Amniotic epithelial cell (primary cell): ENCODE measurements at regions not wholly inside any gene's neighbourhood (a gene's known extent, or its start where the extent isn't known, plus 50 kb on each side); places are given as distances from the start of the nearest gene placed in this dataset.
A peak's percentile ranks its signal among the peaks of the same experiment; 100 is the strongest.

Experiments
- DNase-seq: peaks from one replicate; pipeline ENCODE4 v3.0.0-alpha.2; 2010; ENCODE audit warnings: low read depth

DNA sequence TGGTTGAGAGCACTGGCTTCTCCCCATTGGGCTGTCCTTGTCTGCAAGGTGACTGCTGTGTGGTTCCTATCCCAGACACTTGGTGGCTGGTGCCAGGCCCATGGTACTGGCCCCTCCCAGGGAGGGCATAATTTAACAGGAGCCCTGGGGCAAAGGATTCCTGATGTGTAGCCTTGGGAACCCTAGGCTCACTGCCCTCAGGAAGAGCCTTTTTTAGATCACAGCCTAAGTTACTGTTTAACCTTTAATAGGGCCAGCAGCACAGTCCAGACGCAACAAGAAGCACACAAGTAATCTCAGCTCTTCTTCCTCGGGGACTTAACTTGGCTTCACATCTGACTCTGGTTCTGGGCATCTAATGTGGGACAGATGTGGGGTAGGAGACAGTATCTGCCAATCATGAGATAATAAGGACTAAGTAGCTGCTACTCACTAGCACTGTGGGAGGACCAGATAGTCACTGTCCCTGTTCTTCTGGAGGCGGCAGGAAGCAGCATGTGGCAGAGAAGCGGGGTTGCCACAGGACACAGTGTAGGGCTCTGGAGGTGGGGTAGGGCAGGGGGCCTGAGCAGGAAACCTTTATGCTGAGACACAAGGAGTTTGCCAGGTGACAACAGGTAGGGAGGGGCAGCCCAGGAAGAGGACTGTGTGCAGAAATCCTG is 136.3 kb downstream of the TMEM17 start:
- DNase-seq, result no peak

DNA sequence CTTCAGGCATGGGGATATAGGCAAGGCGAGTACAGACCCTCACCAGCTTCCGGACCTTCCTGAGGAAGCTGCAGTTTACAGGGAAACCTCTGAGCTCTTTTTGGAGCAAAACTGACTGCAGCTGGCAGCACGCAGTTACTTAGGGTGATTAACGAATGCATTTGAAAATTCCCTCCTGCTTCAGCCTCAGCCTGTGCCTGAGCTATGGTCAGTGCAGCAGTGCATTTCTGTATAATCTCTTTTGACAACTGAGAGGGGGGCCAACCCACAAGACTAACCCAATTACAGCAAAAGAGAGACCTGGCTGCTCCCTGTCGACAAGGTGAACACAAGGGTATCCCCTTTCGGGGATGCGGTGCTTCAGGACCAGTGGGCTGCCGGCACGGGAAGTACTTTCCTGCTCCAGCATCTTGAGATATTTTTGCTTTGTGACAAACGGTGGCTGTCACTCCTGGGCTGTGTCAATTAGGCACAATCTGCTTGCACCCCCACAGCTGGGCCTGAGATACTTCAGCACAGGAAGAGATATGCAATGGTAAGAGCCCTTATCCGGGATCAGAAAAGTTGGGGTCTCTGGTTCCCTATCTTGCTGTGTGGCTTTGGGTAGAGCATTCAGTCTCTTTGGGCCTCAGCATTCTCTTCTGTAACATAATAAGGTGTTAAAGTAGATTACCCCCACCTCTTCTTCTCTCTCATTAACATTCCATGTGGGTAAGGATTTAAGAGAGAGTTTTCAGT is 141.0 kb downstream of the TMEM17 start:
- DNase-seq, result no peak

DNA sequence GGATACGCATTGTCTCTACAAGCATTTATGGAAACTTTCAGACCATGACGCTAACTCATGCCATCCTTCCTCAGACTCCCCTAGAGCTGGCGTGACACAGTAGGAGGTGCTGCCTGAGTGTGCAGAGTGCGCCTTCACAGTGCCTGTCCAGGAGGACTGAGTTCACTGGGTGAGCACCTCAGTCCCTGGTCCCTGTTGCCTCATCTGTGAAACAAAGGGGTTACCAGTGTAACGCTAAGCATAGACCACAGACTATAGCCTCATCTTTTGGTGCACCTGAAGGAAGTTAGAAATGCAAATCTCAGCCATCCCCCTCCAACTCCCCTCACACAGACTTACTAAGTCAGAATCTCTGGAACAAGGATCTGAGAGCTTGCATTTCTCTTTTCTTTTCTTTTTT is 142.8 kb downstream of the TMEM17 start:
- no peak for DNase-seq

DNA sequence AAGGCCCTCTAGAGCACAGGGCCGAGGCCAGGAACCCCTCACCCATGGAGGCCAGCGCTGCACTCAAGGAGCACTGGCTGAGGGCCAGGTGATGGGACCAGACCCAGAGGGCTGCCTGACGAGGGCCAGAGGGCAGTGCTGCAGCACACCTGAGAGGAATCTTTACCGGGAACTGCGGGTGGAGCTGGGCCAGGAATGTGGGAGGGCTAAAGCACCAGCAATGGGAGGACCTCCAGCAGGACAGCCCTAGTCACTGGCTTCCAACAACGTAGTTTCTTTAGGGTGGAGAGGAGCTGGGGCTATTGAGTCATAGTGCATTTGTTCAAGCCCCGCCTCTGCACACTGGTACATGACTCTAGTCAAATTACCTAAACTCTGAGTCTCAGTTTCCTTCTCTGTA is 143.4 kb downstream of the TMEM17 start:
- no peak for DNase-seq

DNA sequence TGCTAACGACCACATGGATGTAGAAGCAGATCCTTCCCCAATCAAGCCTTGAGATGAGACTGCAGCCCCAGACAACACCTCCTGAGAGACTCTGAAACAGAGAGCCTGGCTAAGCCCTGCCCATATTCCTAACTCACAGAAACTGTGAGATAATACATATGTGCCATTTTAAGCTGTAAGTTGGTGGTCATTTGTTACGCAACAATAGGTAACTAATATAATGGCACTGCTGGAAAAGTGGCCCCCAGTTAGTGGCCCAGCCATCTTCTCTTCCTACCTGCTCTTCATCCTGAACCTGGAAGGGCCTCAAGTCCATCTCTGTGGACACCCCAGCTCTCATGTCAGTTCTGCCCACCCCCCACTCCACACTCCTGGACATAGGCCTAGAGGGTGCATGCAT is 144.0 kb downstream of the TMEM17 start:
- no peak for DNase-seq

DNA sequence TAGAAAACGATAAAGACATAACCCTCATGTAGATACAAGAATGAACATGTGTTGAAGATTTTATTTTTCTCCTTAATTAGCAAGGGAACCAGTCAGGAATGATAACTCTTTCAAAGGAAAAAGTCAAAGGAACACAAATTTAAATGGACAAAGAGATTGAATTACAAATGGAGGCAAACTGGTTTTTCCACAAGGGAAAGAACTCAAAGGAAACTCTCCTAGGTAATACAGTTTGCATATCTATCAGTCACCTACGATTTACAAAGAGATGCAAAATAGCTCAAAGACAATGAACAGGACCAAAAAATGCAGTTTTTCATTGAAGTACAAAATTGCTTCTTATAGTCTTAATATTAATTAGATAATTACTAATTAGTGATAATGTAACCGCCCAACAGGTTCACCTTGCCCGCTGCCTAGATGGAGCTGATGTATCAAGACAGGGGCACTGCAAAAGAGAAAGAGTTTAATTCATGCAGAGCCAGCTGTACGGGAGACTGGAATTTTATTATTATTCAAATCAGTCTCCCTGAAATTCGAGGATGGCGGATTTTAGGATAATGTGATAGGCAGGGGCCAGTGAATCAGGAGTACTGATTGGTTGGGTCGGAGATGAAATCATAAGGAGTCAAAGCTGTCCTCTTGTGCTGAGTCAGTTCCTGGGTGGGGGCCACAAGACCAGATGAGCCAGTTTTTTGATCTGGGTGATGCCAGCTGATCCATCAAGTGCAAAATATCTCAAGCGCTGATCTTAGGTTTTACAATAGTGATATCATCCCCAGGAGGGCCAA is 151.0 kb downstream of the TMEM17 start:
- DNase-seq, result no peak

DNA sequence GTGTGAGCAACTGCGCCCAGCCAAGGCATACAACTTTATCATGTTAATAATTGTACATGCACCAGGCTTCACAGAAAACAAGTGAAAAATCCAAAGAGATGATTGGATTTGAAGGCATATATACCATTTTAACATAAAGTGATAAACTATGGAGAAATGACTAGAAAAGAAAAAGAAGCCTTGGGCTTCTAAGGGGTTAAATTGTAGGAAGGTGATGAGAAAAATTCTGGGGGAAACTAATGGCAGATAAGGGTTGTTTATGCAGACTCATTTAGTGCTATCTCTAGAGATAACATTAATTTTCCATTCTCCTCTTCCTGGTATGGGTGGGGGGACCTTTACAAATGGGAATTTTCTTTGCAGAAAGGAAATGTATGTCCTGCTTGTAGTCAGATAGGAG is 154.0 kb downstream of the TMEM17 start:
- no peak for DNase-seq

DNA sequence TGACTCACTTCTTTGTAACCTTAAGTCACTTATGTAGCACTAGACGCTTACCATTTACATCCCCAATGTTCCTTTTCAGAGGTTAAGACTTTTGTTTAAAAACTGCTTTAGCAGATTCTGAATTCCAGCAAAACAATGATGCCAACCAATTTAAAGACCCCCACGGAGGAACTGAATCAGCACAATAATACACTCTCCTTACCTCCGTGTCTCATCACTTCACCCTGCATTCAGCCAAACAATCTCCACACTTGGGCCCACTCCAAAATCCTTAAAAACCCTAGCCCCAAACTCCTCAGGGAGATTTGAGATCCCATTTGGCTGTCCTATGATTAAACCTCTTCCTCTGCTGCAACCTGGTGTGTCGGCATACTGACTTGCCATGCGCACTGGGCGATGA is 153.9 kb downstream of the B3GNT2 start:
- no peak for DNase-seq

DNA sequence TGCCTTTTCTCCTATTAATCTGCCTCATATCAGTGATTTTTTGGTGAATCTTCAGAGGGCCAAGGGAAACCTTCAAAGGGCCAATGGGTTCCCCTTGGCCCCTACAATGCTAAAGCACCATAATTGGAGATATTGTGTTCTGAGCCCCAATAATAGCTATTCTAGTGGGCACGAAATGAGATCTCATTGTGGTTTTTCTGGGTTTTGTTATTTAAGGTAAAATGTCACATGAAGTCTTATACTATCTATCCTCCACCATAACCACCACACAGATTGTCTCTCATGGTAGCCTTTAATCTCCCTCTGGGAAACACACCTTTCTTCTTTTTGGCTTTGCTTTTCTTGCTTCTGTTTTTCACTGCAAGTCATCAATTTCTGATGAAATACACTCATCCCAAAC is 152.8 kb downstream of the B3GNT2 start:
- no peak for DNase-seq

DNA sequence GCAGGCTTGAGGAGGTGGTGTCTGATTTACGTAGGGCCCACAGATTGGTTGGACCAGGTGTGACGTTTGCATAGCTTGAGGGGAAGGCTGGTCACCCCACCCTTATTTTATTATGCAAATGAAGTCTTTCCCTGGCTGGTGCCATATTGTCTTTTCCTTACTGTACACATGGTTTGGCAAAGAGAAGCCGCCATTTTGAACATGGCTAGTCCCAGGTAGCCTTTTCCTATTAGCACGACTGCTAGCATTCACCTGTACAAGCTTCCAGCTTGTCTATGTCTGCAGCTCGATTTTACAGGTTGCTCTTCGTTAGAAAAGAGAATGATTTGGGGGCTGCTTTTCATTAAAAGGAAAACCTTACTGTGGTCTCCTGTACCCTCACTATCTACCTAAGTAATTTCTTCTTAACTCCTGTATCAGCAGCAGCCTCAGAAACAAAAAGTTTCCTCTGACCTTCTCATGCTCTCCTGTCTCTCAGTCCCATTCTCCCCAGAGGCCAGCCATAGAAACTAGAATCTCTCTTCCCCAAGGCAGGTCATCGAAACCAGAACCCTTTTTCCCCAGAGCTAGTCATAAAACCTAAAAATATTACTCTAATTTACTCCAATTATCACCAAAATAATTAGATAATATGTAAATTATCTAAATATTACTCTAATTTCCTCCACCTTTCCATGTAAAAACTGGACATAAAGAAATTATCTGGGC is 151.8 kb downstream of the B3GNT2 start:
- DNase-seq, result no peak

DNA sequence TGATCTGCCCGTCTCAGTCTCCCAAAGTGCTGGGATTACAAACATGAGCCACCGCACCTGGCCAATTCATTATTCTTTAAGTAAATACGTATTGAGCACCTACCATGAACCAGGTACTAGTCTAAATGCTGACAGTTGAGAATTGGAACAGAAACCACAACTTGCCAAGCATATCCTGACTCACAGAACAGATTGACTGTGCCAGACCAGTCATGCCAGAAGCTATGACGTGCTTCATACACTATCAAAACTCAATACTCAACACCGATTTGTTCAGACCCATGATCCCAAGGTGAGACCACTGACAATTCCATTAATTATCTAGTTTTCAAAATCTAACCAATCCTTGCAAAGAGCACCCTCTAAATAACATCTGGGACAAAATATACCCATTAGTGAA is 148.6 kb downstream of the B3GNT2 start:
- DNase-seq, result peak; percentile 16

DNA sequence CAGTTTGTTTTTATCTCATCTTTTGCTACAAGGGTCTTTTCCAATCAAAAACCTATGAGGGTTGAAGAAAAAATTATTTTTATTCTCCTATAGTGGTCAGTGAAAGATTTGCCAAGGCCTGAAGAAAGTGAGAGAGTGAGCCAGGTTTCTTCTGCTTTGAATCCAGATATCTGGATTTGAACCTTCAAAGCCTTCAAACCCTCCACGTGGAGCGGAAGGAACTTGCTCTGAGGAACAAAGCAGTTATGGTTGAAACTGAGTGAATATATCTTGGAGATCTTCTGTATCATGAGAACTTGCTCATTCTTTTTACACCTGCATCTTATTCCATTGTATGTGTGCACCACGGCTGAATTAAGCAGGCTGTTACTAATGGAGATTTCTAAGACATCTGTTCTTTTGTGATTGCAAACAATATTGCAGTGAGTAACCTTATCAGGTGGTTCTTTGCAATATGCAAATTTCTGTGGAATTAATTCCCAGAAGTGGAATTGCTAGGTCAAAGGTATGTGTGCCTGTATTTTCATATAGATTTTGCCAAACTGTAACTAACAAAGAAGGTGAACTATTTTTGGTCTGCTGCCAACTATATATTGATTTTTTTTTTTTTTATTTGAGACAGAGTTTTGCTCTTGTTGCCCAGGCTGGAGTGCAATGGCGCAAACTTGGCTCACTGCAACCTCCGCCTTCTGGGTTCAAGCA is 147.9 kb downstream of the B3GNT2 start:
- no peak for DNase-seq

DNA sequence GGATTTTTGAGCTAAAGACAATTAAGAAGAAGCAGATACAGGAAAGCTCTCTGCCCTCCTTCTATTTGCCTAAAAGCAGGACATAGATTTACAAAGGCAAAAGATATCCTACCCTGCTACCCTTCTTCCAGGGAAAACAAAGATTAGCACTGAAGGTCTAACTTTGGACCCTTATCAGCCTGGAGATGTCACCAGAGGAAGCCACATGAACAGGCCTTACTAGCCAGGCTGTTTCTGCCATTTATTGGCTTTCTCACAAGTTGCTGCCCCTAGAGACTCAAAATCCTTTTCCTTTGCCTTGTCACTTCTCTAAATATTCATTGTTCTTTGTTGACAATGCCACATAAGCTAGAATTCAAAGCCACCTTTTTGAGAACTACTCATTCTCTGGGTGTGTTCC is 147.3 kb downstream of the B3GNT2 start:
- DNase-seq, result no peak

DNA sequence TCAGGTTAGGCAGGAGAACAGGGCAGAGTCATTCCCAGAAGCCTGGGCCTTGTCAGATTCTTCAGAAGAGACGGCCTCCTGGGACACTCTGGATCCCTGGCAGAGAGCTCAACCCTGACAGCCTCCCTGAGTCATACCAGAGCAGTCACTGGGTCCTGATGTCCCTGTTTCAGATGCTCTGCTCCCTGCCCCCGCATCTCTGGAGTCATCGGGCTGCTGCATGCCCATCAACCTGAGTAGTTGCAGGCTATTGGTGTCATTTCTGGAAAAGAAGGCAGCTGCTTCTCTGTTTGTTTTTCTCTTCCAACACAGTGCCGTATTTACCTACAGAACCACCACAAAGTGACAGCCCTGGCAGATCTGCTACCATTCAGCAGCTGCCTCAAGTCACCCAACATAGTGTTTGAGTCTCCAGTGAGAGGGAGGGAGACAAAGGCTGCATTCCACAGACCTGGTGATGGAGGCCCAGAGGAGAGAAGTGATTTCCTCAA is 145.1 kb downstream of the B3GNT2 start:
- DNase-seq, result peak; percentile 20

DNA sequence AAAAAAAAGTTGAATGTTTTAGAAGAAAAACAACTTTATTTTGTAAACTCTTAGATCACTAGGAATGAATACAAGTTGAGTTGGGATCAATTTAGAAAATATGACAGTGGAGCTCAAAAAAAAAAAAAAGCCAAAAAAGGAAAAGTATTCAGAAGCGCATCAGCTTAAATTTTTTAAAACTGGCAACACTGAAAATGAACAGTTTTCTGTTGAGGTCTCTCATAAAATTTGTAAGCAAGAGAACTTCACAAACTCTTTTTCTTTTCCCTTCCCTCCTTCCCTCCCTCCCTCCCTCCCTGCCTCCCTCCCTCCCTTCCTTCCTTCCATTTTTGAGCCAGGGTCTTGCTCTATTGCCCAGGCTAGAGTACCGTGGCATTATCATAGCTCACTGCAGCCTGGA is 143.9 kb downstream of the B3GNT2 start:
- no peak for DNase-seq

DNA sequence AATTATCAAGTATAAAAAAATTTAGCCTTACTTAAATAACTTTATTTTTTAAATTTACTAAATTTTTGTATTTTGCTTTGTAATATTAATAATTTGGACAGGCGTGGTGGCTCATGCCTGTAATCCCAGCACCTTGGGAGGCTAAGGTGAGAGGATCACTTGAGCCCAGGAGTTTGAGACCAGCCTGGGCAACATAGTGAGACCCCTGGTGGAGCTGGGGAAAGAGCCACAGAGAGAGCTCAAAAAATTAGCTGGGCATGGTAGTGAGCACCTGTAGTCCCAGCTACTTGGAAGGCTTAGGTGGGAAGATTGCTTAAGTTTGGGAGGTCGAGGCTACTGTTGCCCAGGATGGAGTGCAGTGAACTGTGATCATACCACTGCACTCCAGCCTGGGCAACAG is 143.5 kb downstream of the B3GNT2 start:
- DNase-seq, result no peak

DNA sequence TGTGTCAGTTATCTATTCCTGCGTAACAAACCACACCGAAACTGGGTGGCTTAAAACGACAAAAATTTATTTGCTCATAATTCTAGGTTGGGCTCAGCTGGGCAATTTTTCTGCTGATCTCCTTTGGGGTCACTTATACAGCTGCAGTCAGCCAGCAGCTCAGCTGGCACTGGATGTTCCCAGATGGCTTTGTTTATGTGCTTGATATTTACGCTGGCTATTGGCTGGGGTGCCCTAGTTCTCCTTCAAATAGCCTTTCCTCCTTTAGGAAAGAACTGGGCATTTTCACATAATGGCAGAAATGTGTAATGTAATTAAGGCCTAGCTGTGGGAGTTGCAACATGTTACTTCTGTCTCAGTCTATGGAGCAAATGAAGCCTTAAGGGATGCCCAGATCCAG is 142.2 kb downstream of the B3GNT2 start:
- no peak for DNase-seq

DNA sequence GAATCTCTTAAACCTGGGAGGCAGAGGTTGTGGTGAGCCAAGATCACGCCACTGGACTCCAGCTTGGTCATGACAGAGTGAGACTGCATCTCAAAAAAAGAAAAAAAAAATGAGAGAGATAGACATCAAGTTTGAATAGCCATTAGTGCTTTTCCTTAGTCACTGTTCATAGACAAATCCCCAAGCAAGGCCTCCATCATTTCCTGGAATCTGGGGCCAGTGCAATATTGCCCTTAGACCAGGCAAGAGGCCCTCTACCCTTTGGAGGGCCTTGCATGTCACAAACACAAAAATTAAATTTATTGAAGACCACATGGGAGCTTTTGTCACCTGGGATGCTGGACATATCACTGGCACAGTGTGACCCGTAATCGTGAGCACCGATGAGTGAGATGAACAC is 141.5 kb downstream of the B3GNT2 start:
- DNase-seq, result no peak

DNA sequence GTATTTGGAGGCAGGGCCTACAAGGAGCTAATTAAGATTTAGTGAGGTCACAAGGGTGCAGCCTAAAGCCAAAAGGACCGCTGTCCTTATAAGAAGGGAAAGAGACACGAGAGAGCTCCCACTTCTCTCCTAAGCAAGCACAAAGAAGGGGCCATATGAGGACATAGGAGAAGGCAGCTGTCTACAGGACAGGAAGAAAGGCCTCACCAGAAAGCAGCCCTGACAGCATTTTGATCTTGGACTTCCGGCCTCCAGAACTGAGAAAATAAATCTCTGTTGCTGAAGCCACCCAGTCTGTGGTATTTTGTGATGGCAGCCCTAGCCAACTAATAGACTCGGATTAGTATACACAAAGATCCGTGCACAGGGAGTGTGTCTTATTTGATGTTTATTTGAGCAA is 139.7 kb downstream of the B3GNT2 start:
- DNase-seq, result no peak

DNA sequence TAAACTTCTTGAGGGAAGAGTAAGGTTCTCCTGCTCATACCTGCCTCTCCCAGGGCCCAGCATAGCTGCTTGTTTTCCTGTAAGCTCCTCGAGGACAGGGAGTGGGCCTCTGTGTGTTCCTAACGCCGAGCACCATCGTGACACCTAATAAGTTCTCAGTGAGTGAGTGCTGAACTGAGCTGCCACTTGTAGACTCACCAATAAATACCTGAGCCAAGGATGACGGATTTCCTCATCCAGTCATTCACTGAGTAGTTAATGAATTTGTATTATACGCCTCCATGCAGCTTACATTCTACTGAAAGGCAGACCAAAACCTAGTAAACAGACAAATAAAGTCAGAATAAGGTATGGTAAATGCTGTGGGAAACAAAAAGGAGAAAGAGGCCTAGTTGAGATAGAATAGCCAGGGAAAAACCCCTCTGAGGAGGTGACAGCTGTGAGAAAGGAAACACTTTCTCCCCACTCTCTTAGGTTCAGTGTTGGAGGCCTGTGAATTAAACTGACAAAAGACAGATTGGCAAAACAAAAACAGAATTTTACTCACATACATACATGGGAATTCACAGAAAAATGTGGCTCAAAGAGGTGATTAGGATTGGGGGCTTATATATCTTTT is 138.6 kb downstream of the B3GNT2 start:
- DNase-seq, result no peak

DNA sequence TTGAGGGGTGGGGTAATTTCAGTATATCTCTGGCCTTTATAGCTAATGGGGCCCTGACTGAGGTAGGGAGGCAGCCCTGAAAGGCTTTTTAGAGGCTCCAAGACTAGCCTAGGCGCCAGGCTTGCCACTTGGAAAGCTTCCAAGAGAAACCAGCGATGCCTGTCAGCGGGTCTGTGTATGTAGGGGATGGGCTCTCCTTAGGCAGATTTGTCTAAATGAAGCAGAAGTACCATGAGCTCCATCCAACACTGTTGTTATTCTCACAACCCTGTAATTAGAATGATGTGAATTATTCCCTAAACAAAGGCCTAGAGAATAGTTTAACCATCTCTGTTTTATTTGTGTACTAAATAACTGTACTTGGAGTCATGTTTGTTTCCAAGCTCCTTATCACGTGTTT is 138.1 kb downstream of the B3GNT2 start:
- no peak for DNase-seq
